Coronary artery (tissue), 2 donors: ENCODE measurements at regions not wholly inside any gene's neighbourhood (a gene's known extent, or its start where the extent isn't known, plus 50 kb on each side); places are given as distances from the start of the nearest gene placed in this dataset.

Experiments
- DNase-seq: peaks from one replicate; pipeline ENCODE4 v3.0.0-alpha.2; 2017; ENCODE audit warnings: low spot score
- H3K27ac ChIP-seq, 2 donors: fragments of 200-600 bp; sonication (generic); one replicate each; pipeline ENCODE4 v1.5.1; 2016 to 2019
- H3K4me3 ChIP-seq: fragments of 200-600 bp; sonication (generic); 2 replicates; pipeline ENCODE4 v1.5.1; 2016; ENCODE audit warnings: mild to moderate bottlenecking, moderate library complexity
- TF ChIP-seq, protein P1 (sequence below): fragments of 200-600 bp; sonication (generic); IDR thresholded peaks from one replicate; pipeline ENCODE4 v1.5.1; 2019; ENCODE audit warnings: antibody characterized with exemption

DNA sequence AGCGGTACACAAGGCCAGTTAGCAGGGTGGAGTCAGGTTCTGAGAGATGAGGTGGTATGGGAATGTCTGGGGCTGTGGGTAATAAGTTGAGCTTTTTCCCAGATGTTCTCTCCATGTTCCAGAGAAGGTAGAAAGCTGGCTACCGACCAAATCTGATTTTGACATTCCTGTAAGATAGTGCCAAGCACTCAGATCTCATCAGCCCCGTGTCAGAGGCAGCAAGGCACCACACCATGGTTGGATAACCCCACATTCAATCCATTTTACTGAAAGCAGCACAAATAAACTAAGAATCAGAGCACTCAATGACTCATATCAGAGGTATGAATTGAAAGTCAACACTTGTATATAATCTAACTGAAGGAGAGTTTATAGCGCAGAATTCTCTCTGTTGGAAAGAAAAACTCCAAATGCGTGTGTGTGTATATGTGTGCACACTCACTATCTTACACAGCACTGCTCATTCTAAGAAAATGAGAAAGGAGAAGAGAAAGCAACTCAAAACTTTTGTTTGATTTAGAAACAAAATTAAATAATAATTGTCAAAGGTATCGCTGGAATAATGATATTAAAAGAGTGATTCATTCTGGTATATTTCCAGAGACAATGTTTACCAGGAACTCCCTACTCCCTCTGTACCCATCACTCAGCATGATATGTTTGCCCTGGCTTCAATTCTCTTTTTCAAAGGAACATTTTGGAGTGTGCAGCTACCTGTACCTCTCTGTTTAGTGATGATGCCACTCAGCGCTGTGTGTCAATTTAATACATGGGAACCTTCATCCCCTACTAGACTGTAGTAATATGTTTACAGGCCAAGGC lies 375.1 kb upstream of the ID2 start:
- peak; percentile 31 for DNase-seq

DNA sequence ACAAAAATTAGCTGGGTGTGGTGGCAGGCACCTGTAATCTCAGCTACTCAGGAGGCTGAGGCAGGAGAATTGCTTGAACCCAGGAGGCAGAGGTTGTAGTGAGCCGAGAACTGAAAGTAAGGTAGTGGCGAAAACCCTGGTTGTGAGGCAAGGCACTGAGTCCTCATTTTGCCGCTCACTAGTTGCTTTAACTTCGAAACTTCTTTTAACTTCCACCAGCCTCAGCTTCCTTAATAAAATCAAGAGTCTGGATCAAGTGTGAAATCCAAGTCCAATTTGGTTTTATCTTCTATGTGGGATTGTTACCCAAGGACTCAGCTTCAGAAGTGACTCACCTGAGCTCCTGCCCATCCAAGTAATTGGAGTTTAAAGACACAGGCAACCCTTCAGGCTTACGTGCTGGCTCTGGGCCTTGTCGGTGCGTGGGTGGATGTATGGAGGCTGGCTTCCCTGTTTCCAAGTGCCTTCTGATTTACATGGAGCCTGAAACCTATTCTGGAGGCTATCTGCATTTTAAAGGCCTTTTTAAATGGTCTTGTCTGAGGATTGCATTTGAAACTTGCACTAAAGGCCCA lies 374.2 kb upstream of the ID2 start:
- TF ChIP-seq, protein P1, sequence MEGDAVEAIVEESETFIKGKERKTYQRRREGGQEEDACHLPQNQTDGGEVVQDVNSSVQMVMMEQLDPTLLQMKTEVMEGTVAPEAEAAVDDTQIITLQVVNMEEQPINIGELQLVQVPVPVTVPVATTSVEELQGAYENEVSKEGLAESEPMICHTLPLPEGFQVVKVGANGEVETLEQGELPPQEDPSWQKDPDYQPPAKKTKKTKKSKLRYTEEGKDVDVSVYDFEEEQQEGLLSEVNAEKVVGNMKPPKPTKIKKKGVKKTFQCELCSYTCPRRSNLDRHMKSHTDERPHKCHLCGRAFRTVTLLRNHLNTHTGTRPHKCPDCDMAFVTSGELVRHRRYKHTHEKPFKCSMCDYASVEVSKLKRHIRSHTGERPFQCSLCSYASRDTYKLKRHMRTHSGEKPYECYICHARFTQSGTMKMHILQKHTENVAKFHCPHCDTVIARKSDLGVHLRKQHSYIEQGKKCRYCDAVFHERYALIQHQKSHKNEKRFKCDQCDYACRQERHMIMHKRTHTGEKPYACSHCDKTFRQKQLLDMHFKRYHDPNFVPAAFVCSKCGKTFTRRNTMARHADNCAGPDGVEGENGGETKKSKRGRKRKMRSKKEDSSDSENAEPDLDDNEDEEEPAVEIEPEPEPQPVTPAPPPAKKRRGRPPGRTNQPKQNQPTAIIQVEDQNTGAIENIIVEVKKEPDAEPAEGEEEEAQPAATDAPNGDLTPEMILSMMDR: no peak
- H3K27ac ChIP-seq: no peak overlapping the region
- peak; percentile 12 for DNase-seq
- H3K4me3 ChIP-seq: no peak overlapping the region

More for the DNA sequence above, 375.1 kb upstream of the ID2 start:
- Histone ChIP-seq H3K4me3 (no peak overlapping the region), H3K27ac (no peak overlapping the region)
- TF ChIP-seq, protein P1: no peak

DNA sequence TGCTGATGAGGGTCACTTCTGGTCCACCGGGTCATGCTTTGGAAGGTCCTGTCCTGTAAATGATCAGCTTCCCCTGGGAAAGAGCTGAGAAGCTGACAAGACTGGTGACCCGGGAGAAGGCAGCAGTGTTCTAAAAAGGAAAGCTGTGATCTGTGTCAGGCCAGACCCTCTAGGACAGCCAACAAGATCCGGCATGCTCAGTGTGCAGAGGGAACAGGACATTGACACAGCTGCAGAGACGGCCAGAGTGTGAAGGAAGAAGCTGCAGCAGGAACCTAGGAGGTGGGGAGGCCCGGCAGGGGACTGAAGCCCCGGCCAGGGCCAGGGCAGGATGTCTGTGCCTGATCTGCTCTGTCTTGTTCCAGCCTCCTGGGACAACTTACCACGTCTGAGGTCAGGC lies 372.7 kb upstream of the ID2 start:
- no peak overlapping the region for H3K27ac ChIP-seq
- DNase-seq: peak; percentile 45
- H3K4me3 ChIP-seq: no peak overlapping the region
- TF ChIP-seq, protein P1: no peak

DNA sequence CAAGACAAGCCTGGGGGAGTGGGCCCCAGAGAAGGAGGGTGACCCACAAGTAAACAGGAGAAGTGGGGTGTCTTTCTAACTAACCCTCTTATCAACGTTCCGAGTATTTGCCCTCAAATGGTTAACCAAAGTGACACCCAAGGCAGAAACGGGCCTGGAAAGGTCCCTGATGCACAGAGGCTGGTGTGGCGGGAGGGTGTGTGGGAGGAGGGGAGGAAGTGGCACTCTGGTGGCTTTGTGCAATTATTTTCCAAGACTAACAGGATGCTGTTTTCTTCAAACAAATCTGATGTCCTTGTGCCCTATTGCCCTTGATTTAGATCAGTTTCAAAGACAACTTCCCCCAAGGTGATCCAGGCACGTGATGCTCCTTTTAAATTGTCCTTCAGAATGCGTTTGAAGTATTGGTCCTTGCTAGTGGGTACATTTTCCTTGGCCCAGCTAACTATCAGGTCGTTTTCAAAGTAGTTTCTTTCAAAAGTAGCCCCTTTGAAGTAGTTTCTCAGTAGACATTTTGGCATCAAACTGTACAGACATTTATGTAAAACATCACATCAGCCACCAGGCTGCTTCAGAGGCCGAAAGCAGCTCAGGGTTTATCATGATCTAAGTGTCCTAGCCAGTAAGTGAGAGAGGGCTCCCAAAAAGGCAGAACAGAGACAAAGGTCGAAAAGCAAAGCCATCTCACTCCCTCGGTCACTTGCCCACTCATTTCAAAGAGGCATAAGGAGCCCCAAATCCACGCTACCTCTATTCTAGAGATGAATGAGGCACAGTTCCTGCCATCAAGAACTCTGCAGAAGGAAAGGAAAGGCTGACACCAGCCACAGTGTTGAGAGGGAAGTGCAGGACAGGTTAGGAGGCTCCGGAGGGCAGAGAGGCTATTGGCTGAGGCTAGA lies 371.1 kb upstream of the ID2 start:
- TF ChIP-seq, protein P1: no peak
- no peak overlapping the region for H3K27ac ChIP-seq
- H3K4me3 ChIP-seq: no peak overlapping the region
- peak; percentile 35 for DNase-seq

DNA sequence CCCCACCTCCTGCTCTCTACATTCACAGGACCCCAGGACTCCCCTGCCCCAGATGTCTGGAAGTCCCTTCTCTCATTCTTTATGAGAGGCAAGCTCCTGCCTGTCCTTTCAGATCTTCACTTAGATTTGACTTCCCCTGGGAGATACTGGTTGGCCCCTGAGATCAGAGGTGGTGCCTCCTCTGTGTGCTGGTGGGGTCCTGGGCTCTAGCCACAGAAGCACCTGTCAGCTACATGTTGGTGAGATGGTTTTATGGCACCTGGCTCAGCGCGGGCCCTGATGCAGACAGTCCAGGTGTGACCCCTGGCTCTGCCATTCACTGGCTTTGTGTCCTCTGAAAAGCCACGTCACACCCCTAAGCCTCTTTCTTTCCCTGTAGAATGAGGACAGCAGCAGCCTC lies 369.6 kb upstream of the ID2 start:
- Histone ChIP-seq H3K4me3 (no peak overlapping the region), H3K27ac (no peak overlapping the region)
- TF ChIP-seq, protein P1: no peak
- peak; percentile 24 for DNase-seq

DNA sequence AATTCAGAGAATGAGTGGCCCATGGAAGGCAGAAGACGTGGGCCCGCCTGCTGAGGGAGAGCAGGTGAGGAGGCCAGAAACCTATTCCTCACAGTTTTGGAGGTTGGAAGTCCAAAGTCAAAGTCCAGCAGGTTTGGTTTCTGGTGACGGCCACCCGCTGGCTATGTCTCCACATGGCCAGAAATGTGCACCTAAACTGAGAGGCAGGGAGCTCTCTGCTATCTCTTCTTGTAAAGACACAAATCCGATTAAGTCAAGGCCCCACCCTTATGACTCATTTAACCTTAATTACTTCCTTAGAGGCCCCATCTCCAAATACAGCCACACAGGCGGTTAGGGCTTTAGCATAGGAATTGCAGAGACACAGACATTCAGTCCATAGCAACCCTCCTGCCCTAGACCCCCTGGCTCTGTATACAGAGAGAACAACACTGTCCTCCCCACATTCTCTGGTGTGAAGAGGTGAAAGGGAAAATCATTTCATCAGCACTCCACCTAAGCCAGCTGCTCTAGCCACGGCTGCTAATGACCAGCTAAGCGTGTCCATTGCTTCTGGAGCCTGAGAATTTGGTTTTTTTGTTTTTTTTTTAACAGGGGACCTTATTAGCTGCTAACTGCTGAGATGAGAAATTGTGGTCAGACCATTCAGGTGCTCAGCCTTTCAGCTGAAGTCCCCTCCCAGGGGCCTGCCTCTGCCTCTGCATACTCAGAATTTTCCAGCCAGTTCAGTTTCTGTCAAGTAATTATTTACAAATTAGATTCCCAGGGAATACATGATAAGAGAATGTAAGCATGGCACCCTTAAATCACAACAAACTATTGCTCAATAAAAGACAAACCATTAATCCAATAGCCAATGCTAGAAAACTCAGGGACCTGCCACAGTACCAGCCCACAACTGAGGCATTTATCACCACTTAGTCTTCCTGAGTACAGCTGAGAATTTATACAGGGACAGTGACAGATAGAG lies 368.7 kb upstream of the ID2 start:
- Histone ChIP-seq H3K27ac (no peak overlapping the region), H3K4me3 (no peak overlapping the region)
- peak; percentile 12 for DNase-seq
- TF ChIP-seq, protein P1: no peak
